Liver (tissue), 8 donors: ENCODE measurements at regions not wholly inside any gene's neighbourhood (a gene's known extent, or its start where the extent isn't known, plus 50 kb on each side); places are given as distances from the start of the nearest gene placed in this dataset.

Source experiments
- DNase-seq: peaks from one replicate; pipeline ENCODE4 v3.0.0-alpha.2; 2017; ENCODE audit warnings: low spot score
- H3K27ac ChIP-seq, 2 donors: one replicate each; pipeline ENCODE4 v1.7.0; 2013; ENCODE audit warnings: inconsistent platforms in 2 of 2, low read length in 2 of 2, control low read depth in 1 of 2, low read depth in 1 of 2, mild to moderate bottlenecking in 1 of 2
- H3K27me3 ChIP-seq, 4 donors: one replicate each; pipeline versions ENCODE4 v1.6.1 to v1.7.0; 2013; ENCODE audit warnings: low read length in 3 of 4, inconsistent platforms in 1 of 4, mild to moderate bottlenecking in 1 of 4, moderate library complexity in 1 of 4; ENCODE audit not compliant: control insufficient read depth in 4 of 4, insufficient read depth in 4 of 4
- H3K36me3 ChIP-seq, 4 donors: one replicate each; pipeline versions ENCODE4 v1.6.1 to v1.7.0; 2013; ENCODE audit warnings: low read length in 3 of 4, mild to moderate bottlenecking in 3 of 4, low read depth in 1 of 4, moderate library complexity in 1 of 4; ENCODE audit not compliant: control insufficient read depth in 4 of 4, insufficient read depth in 3 of 4
- H3K4me1 ChIP-seq, 4 donors: one replicate each; pipeline versions ENCODE4 v1.6.1 to v1.7.0; 2013; ENCODE audit warnings: low read length in 3 of 4, mild to moderate bottlenecking in 3 of 4, moderate library complexity in 1 of 4; ENCODE audit not compliant: control insufficient read depth in 4 of 4, insufficient read depth in 4 of 4
- H3K4me3 ChIP-seq, 3 donors: one replicate each; pipeline versions ENCODE4 v1.6.1 to v1.7.0; 2013; ENCODE audit warnings: low read length in 3 of 3, control low read depth in 1 of 3, low read depth in 1 of 3, mild to moderate bottlenecking in 1 of 3
- H3K9ac ChIP-seq, 2 donors: one replicate each; pipeline ENCODE4 v1.7.0; 2013; ENCODE audit warnings: low read length in 2 of 2, mild to moderate bottlenecking in 2 of 2, moderate library complexity in 2 of 2, control low read depth in 1 of 2, low read depth in 1 of 2
- H3K9me3 ChIP-seq, 4 donors: one replicate each; pipeline versions ENCODE4 v1.6.1 to v1.7.0; 2013; ENCODE audit warnings: low read length in 3 of 4; ENCODE audit not compliant: control insufficient read depth in 4 of 4
- ATF3 ChIP-seq: IDR thresholded peaks from 2 replicates; pipeline ENCODE4 v1.6.1; 2016; ENCODE audit warnings: antibody characterized with exemption
- EGR1 ChIP-seq, 2 donors: IDR thresholded peaks; 2 replicates each; pipeline ENCODE4 v1.6.1; 2016 to 2018; ENCODE audit warnings: antibody characterized with exemption in 2 of 2, low read depth in 2 of 2
- FOXA1 ChIP-seq: IDR thresholded peaks from 2 replicates; pipeline ENCODE4 v1.6.1; 2016; ENCODE audit warnings: antibody characterized with exemption
- HNF4G ChIP-seq: IDR thresholded peaks from 2 replicates; pipeline ENCODE4 v1.6.1; 2016; ENCODE audit warnings: antibody characterized with exemption
- REST ChIP-seq: IDR thresholded peaks from 2 replicates; pipeline ENCODE4 v1.6.1; 2016; ENCODE audit warnings: antibody characterized with exemption, mild to moderate bottlenecking
- SP1 ChIP-seq: IDR thresholded peaks from 2 replicates; pipeline ENCODE4 v1.6.1; 2018; ENCODE audit warnings: antibody characterized with exemption, mild to moderate bottlenecking
- TAF1 ChIP-seq: conservative IDR thresholded peaks from 2 replicates; pipeline ENCODE4 v1.6.1; 2016; ENCODE audit warnings: antibody characterized with exemption, mild to moderate bottlenecking
- WGBS: extraction: QIAGEN DNeasy Blood & Tissue Kit; methylation state at CpG from one replicate; pipeline ENCODE4 v1.1.7; 2013; 5-methylcytosine and 5-hydroxymethylcytosine counted together
- TF ChIP-seq, protein P1 (sequence below): fragments of 150-350 bp; IDR thresholded peaks from 2 replicates; pipeline ENCODE4 v1.5.1; 2017; ENCODE audit warnings: improper control_type of control experiment, low read depth, low read length; ENCODE audit not compliant: missing input control
- TF ChIP-seq, protein P2 (sequence below): IDR thresholded peaks from 2 replicates; pipeline ENCODE4 v1.6.1; 2016; ENCODE audit warnings: antibody characterized with exemption
- donor health status: healthy.
- donor health status: healthy.
- donor health status: healthy.
- donor health status: healthy.
- donor health status: healthy.

DNA sequence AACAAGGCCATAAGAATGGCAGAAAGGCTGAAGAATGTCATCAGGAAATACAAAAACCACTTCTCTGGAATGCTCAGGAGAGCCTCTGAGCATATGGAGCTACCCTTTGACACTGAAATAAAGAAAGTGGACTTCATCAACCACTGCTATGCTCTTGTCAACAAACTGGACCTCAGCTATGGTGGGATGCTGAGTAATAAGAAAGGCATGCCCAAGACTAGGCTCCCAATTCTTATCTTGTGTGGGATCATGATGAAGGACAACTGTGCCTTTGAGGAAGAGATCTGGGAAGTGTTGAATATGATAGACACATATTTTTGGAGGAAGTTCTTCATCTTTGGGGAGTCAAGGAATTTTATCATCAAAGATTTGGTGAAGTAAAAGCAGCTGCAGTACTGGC lies 86.9 kb upstream of the MAGEB16 start:
- no peak overlapping the region for H3K9ac ChIP-seq
- H3K27ac ChIP-seq, result no peak overlapping the region
- TF ChIP-seq SP1 (no peak), REST (no peak), HNF4G (no peak), ATF3 (no peak)
- TF ChIP-seq, protein P1, sequence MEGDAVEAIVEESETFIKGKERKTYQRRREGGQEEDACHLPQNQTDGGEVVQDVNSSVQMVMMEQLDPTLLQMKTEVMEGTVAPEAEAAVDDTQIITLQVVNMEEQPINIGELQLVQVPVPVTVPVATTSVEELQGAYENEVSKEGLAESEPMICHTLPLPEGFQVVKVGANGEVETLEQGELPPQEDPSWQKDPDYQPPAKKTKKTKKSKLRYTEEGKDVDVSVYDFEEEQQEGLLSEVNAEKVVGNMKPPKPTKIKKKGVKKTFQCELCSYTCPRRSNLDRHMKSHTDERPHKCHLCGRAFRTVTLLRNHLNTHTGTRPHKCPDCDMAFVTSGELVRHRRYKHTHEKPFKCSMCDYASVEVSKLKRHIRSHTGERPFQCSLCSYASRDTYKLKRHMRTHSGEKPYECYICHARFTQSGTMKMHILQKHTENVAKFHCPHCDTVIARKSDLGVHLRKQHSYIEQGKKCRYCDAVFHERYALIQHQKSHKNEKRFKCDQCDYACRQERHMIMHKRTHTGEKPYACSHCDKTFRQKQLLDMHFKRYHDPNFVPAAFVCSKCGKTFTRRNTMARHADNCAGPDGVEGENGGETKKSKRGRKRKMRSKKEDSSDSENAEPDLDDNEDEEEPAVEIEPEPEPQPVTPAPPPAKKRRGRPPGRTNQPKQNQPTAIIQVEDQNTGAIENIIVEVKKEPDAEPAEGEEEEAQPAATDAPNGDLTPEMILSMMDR, result no peak
- DNase-seq, result no peak
- no peaks in the 10 kb centered on the region for H3K27me3 ChIP-seq
- no peaks in the 10 kb centered on the region for H3K4me1 ChIP-seq
- no peaks in the 10 kb centered on the region for H3K36me3 ChIP-seq
- no peak overlapping the region for H3K4me3 ChIP-seq
- no peaks in the 10 kb centered on the region for H3K9me3 ChIP-seq

DNA sequence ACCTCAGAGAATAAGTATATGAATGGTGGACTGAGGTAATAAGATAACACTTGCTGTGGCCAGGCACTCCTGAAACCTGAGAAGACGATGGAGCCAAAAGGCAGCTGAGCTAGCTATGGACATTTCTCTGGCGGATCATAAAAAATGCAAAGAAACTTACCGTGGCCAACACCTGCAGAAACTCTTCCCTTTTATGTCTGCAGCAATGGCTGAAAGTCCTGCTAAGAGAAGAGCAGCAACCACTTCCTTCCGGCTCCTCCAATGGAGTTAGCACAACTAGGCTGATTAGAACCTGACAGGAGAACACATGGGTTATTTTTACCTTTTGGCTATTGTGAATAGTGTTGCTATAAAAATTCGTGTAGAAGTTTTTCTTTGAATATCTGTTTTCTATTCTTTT lies 76.0 kb upstream of the MAGEB16 start:
- WGBS, result 76% methylated on average over 5 of the region's 5 CpGs
- H3K27ac ChIP-seq, result no peak overlapping the region
- TF ChIP-seq REST (no peak), TAF1 (no peak), EGR1 (IDR thresholded peaks at IDR 0.05; ENCODE audit: low read depth in 2 of 2) (no peak), FOXA1 (no peak)
- TF ChIP-seq, protein P2, sequence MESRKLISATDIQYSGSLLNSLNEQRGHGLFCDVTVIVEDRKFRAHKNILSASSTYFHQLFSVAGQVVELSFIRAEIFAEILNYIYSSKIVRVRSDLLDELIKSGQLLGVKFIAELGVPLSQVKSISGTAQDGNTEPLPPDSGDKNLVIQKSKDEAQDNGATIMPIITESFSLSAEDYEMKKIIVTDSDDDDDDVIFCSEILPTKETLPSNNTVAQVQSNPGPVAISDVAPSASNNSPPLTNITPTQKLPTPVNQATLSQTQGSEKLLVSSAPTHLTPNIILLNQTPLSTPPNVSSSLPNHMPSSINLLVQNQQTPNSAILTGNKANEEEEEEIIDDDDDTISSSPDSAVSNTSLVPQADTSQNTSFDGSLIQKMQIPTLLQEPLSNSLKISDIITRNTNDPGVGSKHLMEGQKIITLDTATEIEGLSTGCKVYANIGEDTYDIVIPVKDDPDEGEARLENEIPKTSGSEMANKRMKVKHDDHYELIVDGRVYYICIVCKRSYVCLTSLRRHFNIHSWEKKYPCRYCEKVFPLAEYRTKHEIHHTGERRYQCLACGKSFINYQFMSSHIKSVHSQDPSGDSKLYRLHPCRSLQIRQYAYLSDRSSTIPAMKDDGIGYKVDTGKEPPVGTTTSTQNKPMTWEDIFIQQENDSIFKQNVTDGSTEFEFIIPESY, result no peak
- H3K27me3 ChIP-seq, result no peaks in the 10 kb centered on the region
- no peaks in the 10 kb centered on the region for H3K36me3 ChIP-seq
- DNase-seq, result no peak
- no peaks in the 10 kb centered on the region for H3K4me1 ChIP-seq
- H3K4me3 ChIP-seq, result no peak overlapping the region
- no peak overlapping the region for H3K9ac ChIP-seq
- no peaks in the 10 kb centered on the region for H3K9me3 ChIP-seq
